ENCODE measurements at regions not wholly inside any gene's neighbourhood (a gene's known extent, or its start where the extent isn't known, plus 50 kb on each side); places are given as distances from the start of the nearest gene placed in this dataset.

GRCh38 chr14:84610086-84610485, 919.9 kb upstream of the FLRT2 start:
- TF ChIP-seq SP1 (IDR thresholded peaks at IDR 0.05) (no peak), BHLHE40 (IDR thresholded peaks at IDR 0.05; ENCODE audit: borderline replicate concordance) (no peak), LEF1 (IDR thresholded peaks at IDR 0.05; ENCODE audit: borderline replicate concordance) (no peak), PKNOX1 (IDR thresholded peaks at IDR 0.05) (no peak), ZNF384 (IDR thresholded peaks at IDR 0.05) (no peak), TARDBP (IDR thresholded peaks at IDR 0.05) (no peak), FOXM1 (IDR thresholded peaks at IDR 0.05; ENCODE audit: borderline replicate concordance) (no peak), CTBP1 (IDR thresholded peaks at IDR 0.05; ENCODE audit: borderline replicate concordance) (no peak), FOXA1 (IDR thresholded peaks at IDR 0.05) (no peak), FOXK2 (IDR thresholded peaks at IDR 0.05) (no peak), SUZ12 (IDR thresholded peaks at IDR 0.05) (no peak), NFRKB (IDR thresholded peaks at IDR 0.05) (no peak), HDGF (IDR thresholded peaks at IDR 0.05; ENCODE audit: borderline replicate concordance) (no peak)
